SH-SY5Y (cell line): ENCODE measurements at regions not wholly inside any gene's neighbourhood (a gene's known extent, or its start where the extent isn't known, plus 50 kb on each side); places are given as distances from the start of the nearest gene placed in this dataset.

Experiments used
- GATA2 ChIP-seq: IDR thresholded peaks from 2 replicates; pipeline ENCODE4 v1.6.1; 2011; ENCODE audit warnings: mild to moderate bottlenecking, low read depth, low read length
- GATA3 ChIP-seq: IDR thresholded peaks from 2 replicates; pipeline ENCODE4 v1.6.1; 2011; ENCODE audit warnings: low read depth, mild to moderate bottlenecking, low read length, moderate library complexity

- no peak for TF ChIP-seq GATA2
- TF ChIP-seq GATA3, result no peak
These were observed 92.3 kb upstream of the STEAP4 start for GRCh38 chr7:88399036-88399435.
